Kasumi-1 (cell line): ENCODE measurements at regions not wholly inside any gene's neighbourhood (a gene's known extent, or its start where the extent isn't known, plus 50 kb on each side); places are given as distances from the start of the nearest gene placed in this dataset.
"Not testable (repeated sequence)": the region's sequence is repeated elsewhere in the genome, so short reads cannot be mapped to it uniquely, and the experiment has no call there.

Experiments
- DNase-seq, 2 experiments: peaks; one replicate each; lab custom pipeline; 2025; lab: John Stamatoyannopoulos, UW

GRCh38 chr2:22134421-22134820 lies 1010.7 kb downstream of the TDRD15 start:
- DNase-seq: no peak

GRCh38 chr2:22136446-22136845 lies 1012.7 kb downstream of the TDRD15 start:
- DNase-seq: no peak

DNA sequence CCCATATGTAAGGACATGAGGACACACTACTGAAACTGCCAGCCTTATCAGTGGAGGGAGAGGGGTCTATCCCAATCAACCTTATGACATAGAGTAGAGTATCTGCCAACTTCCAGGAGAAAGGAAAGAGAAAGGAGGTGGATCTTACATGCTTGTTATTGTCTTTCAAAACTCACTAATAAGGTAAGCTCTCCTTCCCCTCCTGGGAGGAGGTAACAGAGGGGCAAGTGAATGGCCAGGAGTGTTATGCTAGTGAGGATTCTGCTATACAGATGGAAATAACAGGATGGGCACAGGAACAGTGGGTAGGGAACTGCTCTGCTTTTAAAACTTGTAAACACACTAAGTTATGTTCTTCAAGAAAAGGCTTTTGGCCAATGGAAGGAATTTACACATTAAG lies 1020.1 kb downstream of the TDRD15 start:
- DNase-seq: no peak

- no peak for DNase-seq
Observed at GRCh38 chr2:22153931-22154613, 1030.3 kb downstream of the TDRD15 start.

- DNase-seq: not testable (repeated sequence)
Observed at GRCh38 chr2:22156661-22157060, 1032.9 kb downstream of the TDRD15 start.

DNA sequence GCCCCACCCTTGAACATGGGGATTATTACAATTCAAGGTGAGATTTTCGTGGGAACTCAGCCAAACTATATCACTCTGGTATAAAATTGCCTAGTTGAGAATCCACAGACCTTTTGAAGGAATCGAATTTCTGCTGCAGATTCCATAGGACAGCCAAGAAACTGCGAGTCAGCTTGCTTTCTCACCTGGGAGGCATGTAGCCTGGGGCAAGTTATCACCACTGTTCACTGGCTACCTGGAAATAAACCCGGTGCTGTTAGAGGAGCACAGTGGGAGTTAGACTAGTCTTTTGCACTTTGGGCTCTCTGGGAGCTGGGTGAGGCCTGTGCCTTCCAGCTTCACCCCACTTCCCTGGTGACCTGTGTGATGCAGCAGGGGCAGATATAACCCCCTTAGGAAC lies 1043.5 kb downstream of the TDRD15 start:
- no peak for DNase-seq

DNA sequence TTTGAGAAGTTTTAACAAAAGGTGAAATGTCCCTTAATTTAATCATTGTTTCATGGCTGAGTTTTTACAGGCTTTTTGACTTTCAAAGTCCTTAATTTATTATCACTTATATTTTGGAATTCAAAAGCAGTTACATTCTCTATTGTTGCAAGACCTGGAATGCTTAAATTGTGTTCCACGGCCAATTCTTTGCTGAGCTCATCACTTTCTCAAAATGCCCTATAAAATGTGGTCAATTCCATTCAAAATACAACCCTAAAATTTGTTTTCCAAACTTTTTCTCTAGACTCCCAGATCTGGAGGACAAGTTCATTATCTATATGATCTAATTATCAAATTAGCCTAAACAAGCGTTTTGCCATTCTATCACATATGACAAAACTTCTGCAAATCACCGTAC lies 1051.2 kb downstream of the TDRD15 start:
- DNase-seq: no peak

DNA sequence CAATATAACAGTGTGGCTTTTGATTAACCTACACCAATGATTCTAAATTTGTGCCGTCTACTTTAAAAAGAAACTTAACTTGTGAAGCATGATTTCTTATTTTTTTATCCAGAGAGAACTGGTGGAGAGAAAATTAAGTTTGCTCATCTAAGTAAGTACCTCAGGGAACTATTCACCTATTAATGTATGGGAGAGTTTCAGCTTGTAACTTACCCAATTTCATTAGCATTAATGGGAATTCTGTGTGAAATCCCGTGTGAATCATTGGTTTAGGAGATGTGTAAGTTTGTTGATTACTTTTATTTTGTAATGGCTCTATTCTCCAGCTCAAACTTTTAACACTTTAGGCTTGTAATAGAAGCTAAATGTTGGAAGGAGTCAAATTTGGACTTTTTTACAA lies 1061.5 kb downstream of the TDRD15 start:
- DNase-seq: no peak

DNA sequence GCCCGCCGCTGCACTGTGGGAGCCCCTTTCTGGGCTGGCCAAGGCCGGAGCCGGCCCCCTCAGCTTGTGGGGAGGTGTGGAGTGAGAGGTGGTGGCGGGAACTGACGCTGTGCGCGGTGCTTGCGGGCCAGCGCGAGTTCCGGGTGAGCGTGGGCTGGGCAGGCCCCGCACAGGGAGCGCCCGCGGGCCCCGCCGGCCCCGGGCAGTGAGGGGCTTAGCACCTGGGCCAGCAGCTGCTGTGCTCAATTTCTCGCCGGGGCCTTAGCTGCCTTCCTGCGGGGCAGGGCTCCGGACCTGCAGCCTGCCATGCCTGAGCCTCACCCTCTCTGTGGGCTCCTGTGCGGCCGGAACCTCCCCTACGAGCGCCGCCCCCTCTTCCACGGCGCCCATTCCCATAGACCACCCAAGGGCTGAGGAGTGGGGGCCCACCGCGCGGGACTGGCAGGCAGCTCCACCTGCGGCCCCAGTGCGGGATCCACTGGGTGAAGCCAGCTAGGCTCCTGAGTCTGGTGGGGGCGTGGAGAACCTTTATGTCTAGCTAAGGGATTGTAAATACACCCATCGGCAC lies 1062.6 kb downstream of the TDRD15 start:
- not testable (repeated sequence) for DNase-seq

DNA sequence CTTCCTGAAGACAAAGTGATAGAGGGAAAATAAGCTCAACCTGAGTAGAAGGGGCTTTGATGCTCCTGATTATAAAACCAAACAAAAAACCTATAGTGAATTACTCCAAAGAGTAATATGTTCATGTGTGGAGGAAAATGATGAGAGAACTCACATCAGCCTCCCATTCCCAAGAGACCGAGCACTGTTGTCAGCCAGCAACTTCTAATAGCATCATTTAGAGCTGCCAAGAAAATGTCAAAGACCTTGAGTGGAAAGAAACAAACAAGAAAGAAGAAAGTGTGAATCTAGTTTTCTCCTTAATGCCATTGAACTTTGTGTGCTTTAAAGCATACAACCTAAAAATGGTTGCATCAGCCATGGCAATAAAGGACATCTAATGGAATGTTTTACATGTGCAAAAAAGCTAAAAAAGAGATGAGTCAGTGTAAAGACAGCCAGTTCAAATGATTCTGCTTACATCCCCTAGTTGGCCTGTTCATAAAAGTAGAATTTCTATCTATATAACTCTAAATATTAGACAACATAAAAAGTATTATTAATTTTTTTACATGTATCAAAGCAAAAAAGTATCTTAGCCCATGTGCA lies 1066.2 kb downstream of the TDRD15 start:
- no peak for DNase-seq

GRCh38 chr2:22194218-22194617 lies 1070.5 kb downstream of the TDRD15 start:
- DNase-seq: no peak

GRCh38 chr2:22196806-22197205 lies 1073.0 kb downstream of the TDRD15 start:
- no peak for DNase-seq

- DNase-seq: no peak
Observed at GRCh38 chr2:22198381-22199283, 1074.9 kb downstream of the TDRD15 start.

- no peak for DNase-seq
Observed at GRCh38 chr2:22199994-22200393, 1076.2 kb downstream of the TDRD15 start.

GRCh38 chr2:22209545-22209944 lies 1085.8 kb downstream of the TDRD15 start:
- DNase-seq: no peak

GRCh38 chr2:22213237-22213636 lies 1089.5 kb downstream of the TDRD15 start:
- no peak for DNase-seq

- no peak for DNase-seq
Observed at GRCh38 chr2:22215517-22215916, 1091.7 kb downstream of the TDRD15 start.

GRCh38 chr2:22217881-22218280 lies 1094.1 kb downstream of the TDRD15 start:
- no peak for DNase-seq

DNA sequence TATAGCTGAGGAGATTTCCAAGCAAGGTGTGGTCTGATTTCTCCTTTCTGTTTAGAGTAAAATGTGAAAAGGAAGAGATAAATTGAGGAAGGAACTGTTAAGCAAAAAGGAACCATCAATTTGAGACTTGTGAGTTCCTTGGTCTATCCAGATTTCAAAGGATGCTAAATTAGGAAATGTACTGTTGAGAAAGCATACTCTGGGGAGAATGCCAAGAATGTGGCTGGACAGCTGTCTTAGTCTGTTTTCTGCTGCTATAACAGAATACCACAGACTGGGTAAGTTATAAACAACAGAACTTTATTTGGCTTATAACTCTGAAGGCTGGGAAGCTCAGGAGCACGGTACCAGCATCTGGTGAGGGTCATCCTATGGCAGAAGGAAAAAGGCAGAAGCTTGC lies 1097.2 kb downstream of the TDRD15 start:
- DNase-seq: peak; percentile 79 to 82

DNA sequence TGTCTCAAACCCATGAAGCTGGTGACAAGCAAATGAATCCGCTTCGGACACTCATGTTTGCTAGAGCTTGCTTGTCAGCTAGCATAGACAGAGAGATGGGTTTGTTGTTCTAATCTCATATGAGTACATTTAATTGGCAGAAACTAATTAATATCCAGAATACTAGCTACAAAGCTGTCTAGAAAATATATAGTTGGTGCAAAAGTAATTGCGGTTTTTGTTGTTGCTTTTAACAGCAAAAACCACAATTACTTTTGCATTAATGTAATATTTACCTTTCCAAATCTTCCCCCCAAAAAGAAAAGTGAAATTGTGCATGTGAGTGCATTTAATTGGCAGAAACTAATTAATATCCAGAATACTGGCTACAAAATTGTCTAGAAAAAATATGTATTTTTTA lies 1115.2 kb downstream of the TDRD15 start:
- DNase-seq: no peak

GRCh38 chr2:22247466-22247865 lies 1123.7 kb downstream of the TDRD15 start:
- no peak for DNase-seq

DNA sequence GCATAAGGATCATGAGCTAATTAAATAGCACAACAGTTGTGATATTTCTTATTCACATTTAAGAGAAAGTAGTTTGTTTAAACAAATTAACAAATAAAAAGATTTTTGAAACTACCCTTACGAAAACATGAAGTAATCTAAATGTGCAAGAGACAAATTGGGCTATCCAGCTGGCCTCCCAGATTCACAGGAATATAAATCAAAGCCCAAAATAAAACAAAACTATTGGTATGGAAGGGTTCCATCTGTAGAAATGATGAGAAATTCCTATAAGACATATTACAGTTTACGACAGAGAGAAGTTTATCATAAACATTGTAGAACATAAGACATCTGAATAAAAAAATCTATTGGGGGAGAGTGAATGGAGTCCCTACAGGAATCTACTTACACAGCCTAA lies 1125.1 kb downstream of the TDRD15 start:
- DNase-seq: no peak

GRCh38 chr2:22253171-22253570 lies 1129.4 kb downstream of the TDRD15 start:
- DNase-seq: no peak
